HepG2 (cell line): ENCODE measurements at regions not wholly inside any gene's neighbourhood (a gene's known extent, or its start where the extent isn't known, plus 50 kb on each side); places are given as distances from the start of the nearest gene placed in this dataset.

Experiments used
- ATAC-seq: fragments of 200-7000 bp; cut with Tn5 transposase; 3 replicates; pipeline ENCODE4 v1.9.1; 2020; ENCODE audit warnings: mild to moderate bottlenecking, moderate library complexity
- BruUV-seq: library from RNA; stranded (reverse); fragments of 400-500 nt; replicated peaks from 2 replicates; lab custom pipeline; 2021; lab: Mats Ljungman, UMichigan
- CTCF ChIA-PET: fragments of 300-600 bp; formaldehyde crosslinking; extraction: SDS; loops from one replicate; lab custom pipeline; 2021; ENCODE audit warnings: low total read pairs, inconsistent platforms, low intra/inter-chr PET ratio; lab: Yijun Ruan, JAX
- POLR2A ChIA-PET: fragments of 350-600 bp; sonication (Branson Sonifier 250); formaldehyde crosslinking; loops from one replicate; lab custom pipeline; 2020; ENCODE audit warnings: antibody characterized with exemption, inconsistent platforms; lab: Yijun Ruan, JAX
- DNase-seq: peaks from one replicate; pipeline ENCODE4 v3.0.0-alpha.2; 2015; ENCODE audit warnings: low spot score
- FAIRE-seq: peaks from 3 replicates; lab custom pipeline; 2011; peaks lifted over from hg19 to GRCh38; lab: Jason Lieb, UNC
- H2AFZ ChIP-seq: one replicate; pipeline ENCODE4 v1.6.1; 2011; ENCODE audit warnings: low read length, inconsistent platforms
- H3K27ac ChIP-seq: fragments of 300-600 bp; 3 replicates; pipeline ENCODE4 v1.8.0; 2011; ENCODE audit warnings: mixed run types, mild to moderate bottlenecking, mixed read lengths, low read length, inconsistent platforms; ENCODE audit not compliant: insufficient read depth; ENCODE audit errors: extremely low read length
- H3K27me3 ChIP-seq, 2 experiments: fragments of 200-600 bp in 1 of 2; 2 replicates in 1 of 2; 3 replicates in 1 of 2; pipeline versions ENCODE4 v1.6.0 to v1.8.0; 2011; ENCODE audit warnings: low read length in 2 of 2, mild to moderate bottlenecking in 2 of 2, moderate library complexity in 2 of 2, inconsistent platforms in 1 of 2; ENCODE audit not compliant: insufficient read depth in 2 of 2, control insufficient read depth in 1 of 2
- H3K36me3 ChIP-seq, 2 experiments: fragments of 200-600 bp in 1 of 2; replicated peaks in 1 of 2; 2 replicates in 1 of 2; 3 replicates in 1 of 2; pipeline versions ENCODE4 v1.5.1 to v1.8.0; 2011; ENCODE audit warnings: low read length in 2 of 2, inconsistent platforms in 1 of 2; ENCODE audit not compliant: insufficient read depth in 2 of 2, control insufficient read depth in 1 of 2
- H3K4me1 ChIP-seq: 2 replicates; pipeline ENCODE4 v1.5.1; 2012; ENCODE audit warnings: low read length, inconsistent platforms; ENCODE audit not compliant: insufficient read depth
- H3K4me2 ChIP-seq: 2 replicates; pipeline ENCODE4 v1.6.0; 2011; ENCODE audit warnings: low read depth, low read length, inconsistent platforms
- H3K4me3 ChIP-seq, 3 experiments: fragments of 200-600 bp in 1 of 3; sonication (generic), shearing (Covaris generic) in 1 of 3; replicated peaks in 1 of 3; 2 replicates each; pipeline ENCODE4 v1.5.1; 2011 to 2016; ENCODE audit warnings: low read length in 3 of 3, inconsistent platforms in 2 of 3, low read depth in 2 of 3, mild to moderate bottlenecking in 2 of 3, control low read depth in 1 of 3, mixed read lengths in 1 of 3; ENCODE audit not compliant: insufficient read depth in 1 of 3
- H3K79me2 ChIP-seq: one replicate; pipeline ENCODE4 v1.6.1; 2011; ENCODE audit warnings: low read length, inconsistent platforms; ENCODE audit not compliant: insufficient read depth
- H3K9ac ChIP-seq: 2 replicates; pipeline ENCODE4 v1.6.0; 2011; ENCODE audit warnings: mild to moderate bottlenecking, low read depth, low read length, inconsistent platforms; ENCODE audit not compliant: insufficient read depth
- H3K9me3 ChIP-seq: 2 replicates; pipeline ENCODE4 v1.5.1; 2012; ENCODE audit warnings: mild to moderate bottlenecking, low read length
- H4K20me1 ChIP-seq: 2 replicates; pipeline ENCODE4 v1.6.0; 2011; ENCODE audit warnings: inconsistent platforms, mild to moderate bottlenecking, low read length, moderate library complexity; ENCODE audit not compliant: insufficient read depth
- FIP1L1 ChIP-seq: fragments of 200-400 bp; formaldehyde crosslinking; IDR thresholded peaks from 2 replicates; pipeline ENCODE4 v1.6.1; 2018; ENCODE audit warnings: low read depth, mild to moderate bottlenecking, low read length, moderate library complexity, borderline replicate concordance; ENCODE audit not compliant: insufficient read depth
- MIER3 ChIP-seq: IDR thresholded peaks from 2 replicates; pipeline ENCODE4 v1.6.1; 2016; ENCODE audit warnings: missing compliant biosample characterization, borderline replicate concordance
- NPAS2 ChIP-seq: sonication (generic); formaldehyde crosslinking; IDR thresholded peaks from 2 replicates; pipeline ENCODE4 v1.8.0; 2022; ENCODE audit warnings: mild to moderate bottlenecking, missing genetic modification reagents, borderline replicate concordance
- SIN3A ChIP-seq: IDR thresholded peaks from 2 replicates; pipeline ENCODE4 v1.6.1; 2011; ENCODE audit warnings: low read depth, mild to moderate bottlenecking, control low read depth, low read length, borderline replicate concordance
- TBL1XR1 ChIP-seq: fragments of 150-350 bp; IDR thresholded peaks from 2 replicates; pipeline ENCODE4 v1.6.1; 2014; ENCODE audit warnings: borderline replicate concordance, low read length; ENCODE audit not compliant: partially characterized antibody
- ZNF12 ChIP-seq: sonication (generic); formaldehyde crosslinking; IDR thresholded peaks from 2 replicates; pipeline ENCODE4 v1.5.0; 2020; ENCODE audit warnings: missing genetic modification reagents
- ZNF225 ChIP-seq: sonication (generic); formaldehyde crosslinking; IDR thresholded peaks from 2 replicates; pipeline ENCODE4 v1.4.0; 2020; ENCODE audit warnings: mild to moderate bottlenecking, missing genetic modification reagents
- ZNF3 ChIP-seq: IDR thresholded peaks from 2 replicates; pipeline ENCODE4 v1.7.0; 2017; ENCODE audit warnings: inconsistent platforms
- ZNF589 ChIP-seq: sonication (generic); formaldehyde crosslinking; conservative IDR thresholded peaks from 2 replicates; pipeline ENCODE4 v1.8.0; 2022; ENCODE audit warnings: mild to moderate bottlenecking, moderate library complexity, missing genetic modification reagents
- ZNF761 ChIP-seq: sonication (generic); formaldehyde crosslinking; conservative IDR thresholded peaks from 2 replicates; pipeline ENCODE4 v1.4.0; 2020; ENCODE audit warnings: mild to moderate bottlenecking, missing genetic modification reagents
- WGBS: methylation state at CpG from one replicate; pipeline ENCODE4 v1.1.6; 2017; ENCODE audit warnings: low lambda C conversion rate; 5-methylcytosine and 5-hydroxymethylcytosine counted together
- in situ Hi-C: cut with HindIII; loops from 2 replicates; pipeline ENCODE4 v1.10.0; 2017; ENCODE audit warnings: low pct_unique_long_range_greater_than_20kb; ENCODE audit not compliant: extremely low pct_ligation_motif_present
- intact Hi-C: fragments of 100-400 bp; cut with micrococcal nuclease; formaldehyde crosslinking; loops from one replicate; pipeline ENCODE4 v1.10.0; 2022; ENCODE audit not compliant: unreplicated experiment
- TF ChIP-seq, protein P1 (sequence below): sonication (generic); formaldehyde crosslinking; IDR thresholded peaks from 2 replicates; pipeline ENCODE4 v1.4.0; 2020; ENCODE audit warnings: missing genetic modification reagents, borderline replicate concordance
- TF ChIP-seq, protein P2 (sequence below): sonication (generic); formaldehyde crosslinking; IDR thresholded peaks from 2 replicates; pipeline ENCODE4 v1.4.0; 2020; ENCODE audit warnings: mild to moderate bottlenecking, missing genetic modification reagents

DNA sequence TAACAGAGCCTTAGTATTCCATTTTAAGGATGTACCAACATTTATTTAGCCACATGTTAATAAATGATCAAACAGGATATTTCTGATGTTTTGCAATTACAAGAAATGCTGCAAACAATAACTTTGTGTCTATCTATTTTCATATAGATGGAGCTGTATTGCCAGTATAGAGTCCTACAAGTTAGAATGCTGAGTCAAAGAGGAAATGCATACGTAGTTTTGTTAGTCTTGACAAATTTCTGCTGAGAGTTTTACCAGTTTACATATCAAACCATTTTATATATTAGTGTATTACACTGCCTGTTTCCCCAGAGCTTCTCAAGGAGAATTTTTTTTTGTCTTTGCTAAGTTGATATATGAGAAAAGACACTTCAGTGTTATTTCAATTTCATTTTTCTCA lies 541.7 kb downstream of the SLC16A7 start:
- FAIRE-seq (no peak), ATAC-seq (no peak), DNase-seq (no peak)
- in situ Hi-C loops (no loop called here), intact Hi-C loops (no loop called here)
- H3K27ac ChIP-seq, result no peak overlapping the region
- H4K20me1 ChIP-seq, result no peaks in the 10 kb centered on the region
- H3K4me1 ChIP-seq, result no peaks in the 10 kb centered on the region
- H3K27me3 ChIP-seq, result no peaks in the 10 kb centered on the region
- no peak overlapping the region for H3K9ac ChIP-seq
- whole genome bisulfite sequencing, result 0% methylated on average over 1 of the region's 1 CpG
- no peaks in the 10 kb centered on the region for H3K36me3 ChIP-seq
- no peak overlapping the region for H3K4me2 ChIP-seq
- no peak overlapping the region for H2AFZ ChIP-seq
- POLR2A ChIA-PET, result no interaction called here
- TF ChIP-seq MIER3 (CRISPR knock-in tag), result no peak
- no peak for TF ChIP-seq ZNF225 (CRISPR knock-in tag)
- TF ChIP-seq, protein P1, sequence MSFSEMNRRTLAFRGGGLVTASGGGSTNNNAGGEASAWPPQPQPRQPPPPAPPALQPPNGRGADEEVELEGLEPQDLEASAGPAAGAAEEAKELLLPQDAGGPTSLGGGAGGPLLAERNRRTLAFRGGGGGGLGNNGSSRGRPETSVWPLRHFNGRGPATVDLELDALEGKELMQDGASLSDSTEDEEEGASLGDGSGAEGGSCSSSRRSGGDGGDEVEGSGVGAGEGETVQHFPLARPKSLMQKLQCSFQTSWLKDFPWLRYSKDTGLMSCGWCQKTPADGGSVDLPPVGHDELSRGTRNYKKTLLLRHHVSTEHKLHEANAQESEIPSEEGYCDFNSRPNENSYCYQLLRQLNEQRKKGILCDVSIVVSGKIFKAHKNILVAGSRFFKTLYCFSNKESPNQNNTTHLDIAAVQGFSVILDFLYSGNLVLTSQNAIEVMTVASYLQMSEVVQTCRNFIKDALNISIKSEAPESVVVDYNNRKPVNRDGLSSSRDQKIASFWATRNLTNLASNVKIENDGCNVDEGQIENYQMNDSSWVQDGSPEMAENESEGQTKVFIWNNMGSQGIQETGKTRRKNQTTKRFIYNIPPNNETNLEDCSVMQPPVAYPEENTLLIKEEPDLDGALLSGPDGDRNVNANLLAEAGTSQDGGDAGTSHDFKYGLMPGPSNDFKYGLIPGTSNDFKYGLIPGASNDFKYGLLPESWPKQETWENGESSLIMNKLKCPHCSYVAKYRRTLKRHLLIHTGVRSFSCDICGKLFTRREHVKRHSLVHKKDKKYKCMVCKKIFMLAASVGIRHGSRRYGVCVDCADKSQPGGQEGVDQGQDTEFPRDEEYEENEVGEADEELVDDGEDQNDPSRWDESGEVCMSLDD, result no peak
- TF ChIP-seq, protein P2, sequence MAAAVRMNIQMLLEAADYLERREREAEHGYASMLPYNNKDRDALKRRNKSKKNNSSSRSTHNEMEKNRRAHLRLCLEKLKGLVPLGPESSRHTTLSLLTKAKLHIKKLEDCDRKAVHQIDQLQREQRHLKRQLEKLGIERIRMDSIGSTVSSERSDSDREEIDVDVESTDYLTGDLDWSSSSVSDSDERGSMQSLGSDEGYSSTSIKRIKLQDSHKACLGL (CRISPR knock-in tag), result no peak
- no peak for TF ChIP-seq TBL1XR1
- TF ChIP-seq SIN3A, result no peak
- no peak for TF ChIP-seq ZNF12
- TF ChIP-seq ZNF589 (CRISPR knock-in tag), result no peak
- TF ChIP-seq NPAS2 (CRISPR knock-in tag), result no peak
- no peak for TF ChIP-seq FIP1L1
- no peak for TF ChIP-seq ZNF3 (CRISPR knock-in tag)
- no peak for TF ChIP-seq ZNF761 (CRISPR knock-in tag)
- CTCF ChIA-PET, result no interaction called here
- H3K4me3 ChIP-seq, result no peak overlapping the region
- no peaks in the 10 kb centered on the region for H3K9me3 ChIP-seq
- no peaks in the 10 kb centered on the region for H3K79me2 ChIP-seq
- no TSS peak for BruUV-seq
